ENCODE measurements at regions not wholly inside any gene's neighbourhood (a gene's known extent, or its start where the extent isn't known, plus 50 kb on each side); places are given as distances from the start of the nearest gene placed in this dataset.
"Not testable (repeated sequence)": the region's sequence is repeated elsewhere in the genome, so short reads cannot be mapped to it uniquely, and the experiment has no call there.

- no peak overlapping the region for H3K4me3 ChIP-seq
- TF ChIP-seq ELK1 (IDR thresholded peaks at IDR 0.05; ENCODE audit: low read depth, low read length) = no peak
- no peak for TF ChIP-seq SMC3 (IDR thresholded peaks at IDR 0.05)
- peak; percentile 54 for TF ChIP-seq MAFK (IDR thresholded peaks at IDR 0.05; ENCODE audit: partially characterized antibody)
- ATAC-seq (no peak), DNase-seq (ENCODE audit: low read depth in 1 of 2, low spot score in 1 of 2) (no peak), FAIRE-seq (no peak)
- no peak overlapping the region for H3K27ac ChIP-seq
- H3K4me1 ChIP-seq = no peaks in the 10 kb centered on the region
- ChIA-PET CTCF (interaction anchor here (0.6 kb wide), 1 partner anchor 32 kb away, joined by 5 read pairs; no protein-coding TSS in a partner anchor), POLR2A (no interaction called here)
- H3K9me3 ChIP-seq = no peaks in the 10 kb centered on the region
- no peak overlapping the region for H3K4me2 ChIP-seq
Observed at GRCh38 chr4:167908816-167909215, 183.5 kb upstream of the ANXA10 start.

GRCh38 chr4:167912535-167912934, 179.8 kb upstream of the ANXA10 start:
- H3K9me3 ChIP-seq; H3K27ac ChIP-seq; CTCF ChIA-PET; ATAC-seq; H3K4me1 ChIP-seq; FAIRE-seq; DNase-seq (ENCODE audit: low read depth in 1 of 2, low spot score in 1 of 2); POLR2A ChIA-PET; H3K4me3 ChIP-seq; H3K4me2 ChIP-seq: not testable (repeated sequence)
- 81% methylated on average over 2 of the region's 3 CpGs for WGBS (ENCODE audit: missing lambda C conversion rate)

- Histone ChIP-seq H3K9me3 (0 out of 3 replicates have a peak, but pooled peaks cover 2% of the 10 kb centered on the region), H3K27ac (no peak overlapping the region), H3K4me3 (no peak overlapping the region), H3K4me1 (no peaks in the 10 kb centered on the region), H3K4me2 (no peak overlapping the region)
- DNase-seq (ENCODE audit: low read depth in 1 of 2, low spot score in 1 of 2) = no peak
- ChIA-PET POLR2A (no interaction called here), CTCF (no interaction called here)
- 0% methylated on average over 1 of the region's 1 CpG for WGBS (ENCODE audit: missing lambda C conversion rate)
- FAIRE-seq = no peak
- ATAC-seq = no peak
- TF ChIP-seq CEBPB (IDR thresholded peaks at IDR 0.05) = no peak
- no peak for TF ChIP-seq FOSB (CRISPR knock-in tag; IDR thresholded peaks at IDR 0.05)
- no peak for TF ChIP-seq NFE2L2 (conservative IDR thresholded peaks at IDR 0.05; ENCODE audit: low read length)
- no peak for TF ChIP-seq MYC (IDR thresholded peaks at IDR 0.05; ENCODE audit: borderline replicate concordance, low read length)
- no peak for TF ChIP-seq USF2 (IDR thresholded peaks at IDR 0.05)
- TF ChIP-seq RNF2 (IDR thresholded peaks at IDR 0.05; ENCODE audit: borderline replicate concordance, low read depth) = no peak
- no peak for TF ChIP-seq HOXB5 (CRISPR knock-in tag; IDR thresholded peaks at IDR 0.05)
- no peak for TF ChIP-seq FOXS1 (CRISPR knock-in tag; IDR thresholded peaks at IDR 0.05)
- TF ChIP-seq TP53 (CRISPR knock-in tag; IDR thresholded peaks at IDR 0.05) = no peak
Observed at GRCh38 chr4:167918077-167918476, 174.3 kb upstream of the ANXA10 start.

GRCh38 chr4:167930166-167930565, 162.2 kb upstream of the ANXA10 start:
- no peaks in the 10 kb centered on the region for H3K9me3 ChIP-seq
- DNase-seq (ENCODE audit: low read depth in 1 of 2, low spot score in 1 of 2) (no peak), FAIRE-seq (no peak), ATAC-seq (no peak)
- H3K4me2 ChIP-seq = no peak overlapping the region
- WGBS (ENCODE audit: missing lambda C conversion rate) = no CpG with 5 or more reads among the region's 1 CpG
- H3K4me3 ChIP-seq = no peak overlapping the region
- H3K27ac ChIP-seq = no peak overlapping the region
- TF ChIP-seq ZSCAN20 (CRISPR knock-in tag; IDR thresholded peaks at IDR 0.05) = no peak
- TF ChIP-seq JUNB (IDR thresholded peaks at IDR 0.05) = no peak
- TF ChIP-seq HEYL (CRISPR knock-in tag; IDR thresholded peaks at IDR 0.05) = no peak
- no peak for TF ChIP-seq RARB (CRISPR knock-in tag; IDR thresholded peaks at IDR 0.05)
- no peak for TF ChIP-seq HOXA7 (CRISPR knock-in tag; IDR thresholded peaks at IDR 0.05)
- TF ChIP-seq CBX2 (IDR thresholded peaks at IDR 0.05; ENCODE audit: borderline replicate concordance, low read depth) = no peak
- TF ChIP-seq RCOR1 (IDR thresholded peaks at IDR 0.05; ENCODE audit: low read depth, low read length) = no peak
- TF ChIP-seq USF2 (IDR thresholded peaks at IDR 0.05) = no peak
- no peak for TF ChIP-seq MAZ (IDR thresholded peaks at IDR 0.05; ENCODE audit: borderline replicate concordance, low read depth, low read length)
- TF ChIP-seq FOSL2 (IDR thresholded peaks at IDR 0.05) = no peak
- TF ChIP-seq FOSL2 (CRISPR knock-in tag; IDR thresholded peaks at IDR 0.05) = no peak
- TF ChIP-seq HOXB13 (CRISPR knock-in tag; IDR thresholded peaks at IDR 0.05; ENCODE audit: low read depth) = no peak
- TF ChIP-seq MAFK (IDR thresholded peaks at IDR 0.05; ENCODE audit: partially characterized antibody) = no peak
- TF ChIP-seq EHF (CRISPR knock-in tag; IDR thresholded peaks at IDR 0.05) = no peak
- POLR2A ChIA-PET = no interaction called here
- H3K4me1 ChIP-seq = no peaks in the 10 kb centered on the region
- CTCF ChIA-PET = no interaction called here

All from A549 (cell line).